IMR-90 (cell line): ENCODE measurements at regions not wholly inside any gene's neighbourhood (a gene's known extent, or its start where the extent isn't known, plus 50 kb on each side); places are given as distances from the start of the nearest gene placed in this dataset.
A peak's percentile ranks its signal among the peaks of the same experiment; 100 is the strongest.

Source experiments
- ATAC-seq: fragments of 200-7000 bp; cut with Tn5 transposase; 2 replicates; pipeline ENCODE4 v1.9.1; 2020; ENCODE audit warnings: low read depth, mild to moderate bottlenecking, moderate library complexity
- BruUV-seq: library from RNA; stranded (reverse); fragments of 400-500 nt; replicated peaks from 2 replicates; lab custom pipeline; 2021; lab: Mats Ljungman, UMichigan
- CTCF ChIA-PET: fragments of 300-600 bp; formaldehyde crosslinking; extraction: SDS; loops from one replicate; lab custom pipeline; 2021; ENCODE audit warnings: antibody characterized with exemption; lab: Yijun Ruan, JAX
- POLR2A ChIA-PET: fragments of 300-600 bp; sonication (Branson Sonifier 250); formaldehyde crosslinking; loops from one replicate; lab custom pipeline; 2022; ENCODE audit warnings: antibody characterized with exemption; ENCODE audit not compliant: unreplicated experiment; lab: Charles Lee
- DNase-seq: peaks from one replicate; pipeline ENCODE4 v3.0.0; 2013
- H2AFZ ChIP-seq: replicated peaks from 2 replicates; pipeline ENCODE3; 2013; ENCODE audit warnings: low read length, mild to moderate bottlenecking; ENCODE audit not compliant: poor library complexity
- H2AK5ac ChIP-seq: 2 replicates; pipeline ENCODE4 v1.6.1; 2013; ENCODE audit warnings: low read depth, low read length, inconsistent platforms
- H2AK9ac ChIP-seq: replicated peaks from 2 replicates; pipeline ENCODE3; 2013; ENCODE audit warnings: mild to moderate bottlenecking, low read depth, low read length, moderate library complexity; ENCODE audit not compliant: poor library complexity
- H2BK120ac ChIP-seq: 2 replicates; pipeline ENCODE4 v1.6.1; 2013; ENCODE audit warnings: low read depth, low read length, inconsistent platforms
- H2BK15ac ChIP-seq: 3 replicates; pipeline ENCODE4 v1.6.1; 2013; ENCODE audit warnings: low read depth, low read length, inconsistent platforms
- H2BK20ac ChIP-seq: 2 replicates; pipeline ENCODE4 v1.6.1; 2013; ENCODE audit warnings: low read depth, mild to moderate bottlenecking, inconsistent platforms, low read length, moderate library complexity
- H2BK5ac ChIP-seq: 2 replicates; pipeline ENCODE4 v1.6.1; 2013; ENCODE audit warnings: mild to moderate bottlenecking, low read depth, low read length, inconsistent platforms; ENCODE audit not compliant: poor library complexity, severe bottlenecking
- H3K14ac ChIP-seq: replicated peaks from 2 replicates; pipeline ENCODE4 v1.6.1; 2013; ENCODE audit warnings: low read depth, low read length, inconsistent platforms
- H3K18ac ChIP-seq: 2 replicates; pipeline ENCODE4 v1.6.1; 2013; ENCODE audit warnings: low read depth, low read length, control low read depth
- H3K23ac ChIP-seq: 2 replicates; pipeline ENCODE4 v1.6.1; 2013; ENCODE audit warnings: low read depth, low read length, inconsistent platforms
- H3K27ac ChIP-seq: 2 replicates; pipeline ENCODE4 v1.5.1; 2013; ENCODE audit warnings: mild to moderate bottlenecking, control low read depth, low read length; ENCODE audit not compliant: insufficient read depth
- H3K27me3 ChIP-seq: 2 replicates; pipeline ENCODE4 v1.6.1; 2013; ENCODE audit warnings: low read length; ENCODE audit not compliant: control insufficient read depth, insufficient read depth
- H3K36me3 ChIP-seq: 2 replicates; pipeline ENCODE4 v1.6.1; 2013; ENCODE audit warnings: low read length, mixed read lengths; ENCODE audit not compliant: control insufficient read depth, insufficient read depth
- H3K4ac ChIP-seq: 2 replicates; pipeline ENCODE4 v1.6.1; 2013; ENCODE audit warnings: low read depth, low read length, inconsistent platforms
- H3K4me1 ChIP-seq: 2 replicates; pipeline ENCODE4 v1.6.1; 2013; ENCODE audit warnings: low read length, mixed read lengths; ENCODE audit not compliant: control insufficient read depth, insufficient read depth
- H3K4me2 ChIP-seq: 2 replicates; pipeline ENCODE4 v1.6.1; 2013; ENCODE audit warnings: low read depth, mild to moderate bottlenecking, control low read depth, low read length, moderate library complexity
- H3K4me3 ChIP-seq: 2 replicates; pipeline ENCODE4 v1.5.1; 2013; ENCODE audit warnings: low read depth, mild to moderate bottlenecking, control low read depth, low read length, moderate library complexity; ENCODE audit not compliant: insufficient read depth
- H3K56ac ChIP-seq: 2 replicates; pipeline ENCODE4 v1.6.1; 2013; ENCODE audit warnings: low read length, inconsistent platforms; ENCODE audit not compliant: insufficient read depth; ENCODE audit errors: extremely low read depth
- H3K79me1 ChIP-seq, 2 experiments: 2 replicates each; pipeline ENCODE4 v1.6.1; 2013; ENCODE audit warnings: low read length in 2 of 2, inconsistent platforms in 1 of 2, low read depth in 1 of 2
- H3K9ac ChIP-seq: 2 replicates; pipeline ENCODE4 v1.6.1; 2013; ENCODE audit warnings: low read depth, low read length, control low read depth
- H3K9me1 ChIP-seq: 2 replicates; pipeline ENCODE4 v1.6.1; 2013; ENCODE audit warnings: low read length, inconsistent platforms; ENCODE audit not compliant: insufficient read depth
- H3K9me3 ChIP-seq: 2 replicates; pipeline ENCODE4 v1.6.1; 2013; ENCODE audit warnings: low read length; ENCODE audit not compliant: control insufficient read depth, insufficient read depth
- H4K20me1 ChIP-seq: 2 replicates; pipeline ENCODE4 v1.6.1; 2013; ENCODE audit warnings: low read length, inconsistent platforms; ENCODE audit not compliant: insufficient read depth
- H4K5ac ChIP-seq: 2 replicates; pipeline ENCODE4 v1.6.1; 2013; ENCODE audit warnings: mild to moderate bottlenecking, low read depth, low read length, control low read depth
- H4K8ac ChIP-seq, 2 experiments: 2 replicates each; pipeline ENCODE4 v1.6.1; 2013; ENCODE audit warnings: low read depth in 2 of 2, low read length in 2 of 2, control low read depth in 1 of 2, inconsistent platforms in 1 of 2
- H4K91ac ChIP-seq: 2 replicates; pipeline ENCODE4 v1.6.1; 2013; ENCODE audit warnings: low read depth, low read length, inconsistent platforms; ENCODE audit not compliant: insufficient read depth
- CEBPB ChIP-seq: IDR thresholded peaks from 2 replicates; pipeline ENCODE4 v1.6.1; 2012; ENCODE audit warnings: low read depth, low read length, improper control_type of control experiment
- RCOR1 ChIP-seq: IDR thresholded peaks from 2 replicates; pipeline ENCODE4 v1.6.1; 2012; ENCODE audit warnings: mild to moderate bottlenecking, low read length, improper control_type of control experiment; ENCODE audit not compliant: insufficient replicate concordance
- WGBS, 2 experiments: methylation state at CpG; one replicate each; pipeline versions ENCODE4 v1.1.5 to v1.1.7; 2013; ENCODE audit warnings: missing lambda C conversion rate in 2 of 2; ENCODE audit not compliant: insufficient read length in 1 of 2; ENCODE audit errors: extremely low coverage in 2 of 2; 5-methylcytosine and 5-hydroxymethylcytosine counted together
- dilution Hi-C: fragments of 300-500 bp; cut with HindIII; formaldehyde crosslinking; loops from one replicate; pipeline ENCODE4 v1.14.3; 2018; ENCODE audit warnings: low sequenced_read_pairs; ENCODE audit not compliant: unreplicated experiment
- in situ Hi-C: fragments of 300-500 bp; cut with MboI; formaldehyde crosslinking; loops from 3 replicates; pipeline ENCODE4 v1.14.3; 2019; ENCODE audit warnings: low sequenced_read_pairs, inconsistent platforms, mixed read lengths
- intact Hi-C: fragments of 100-400 bp; cut with micrococcal nuclease; formaldehyde crosslinking; loops from 2 replicates; pipeline ENCODE4 v1.10.0; 2022

DNA sequence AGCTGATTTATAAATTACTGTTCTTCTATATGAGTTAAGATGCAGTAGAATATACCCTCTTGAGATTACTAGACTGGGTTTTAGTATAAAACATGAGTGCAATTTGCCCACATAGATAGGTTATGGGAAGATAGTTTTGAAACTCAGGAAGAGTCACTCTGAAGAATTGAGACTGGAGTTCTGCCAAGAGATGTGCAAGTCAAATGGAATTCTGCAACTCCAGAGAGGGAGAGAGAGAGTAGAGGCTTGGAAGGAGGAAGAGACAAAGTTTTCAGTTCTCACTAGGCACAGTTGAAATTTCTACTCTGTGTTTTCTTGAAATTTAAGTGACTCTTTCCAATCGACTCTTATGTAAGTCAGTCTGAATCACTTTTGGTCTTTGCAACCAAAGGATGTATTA is 878.8 kb downstream of the TSN start:
- no peak overlapping the region for H3K4me3 ChIP-seq
- H3K23ac ChIP-seq: no peak overlapping the region
- H2BK15ac ChIP-seq: no peak overlapping the region
- H3K14ac ChIP-seq: no peak overlapping the region
- intact Hi-C loops (no loop called here), in situ Hi-C loops (no loop called here), dilution Hi-C loops (no loop called here)
- H3K27me3 ChIP-seq: no peaks in the 10 kb centered on the region
- H3K18ac ChIP-seq: no peak overlapping the region
- H2AFZ ChIP-seq: no peak overlapping the region
- no peak overlapping the region for H2AK9ac ChIP-seq
- H3K4me2 ChIP-seq: no peak overlapping the region
- no peak overlapping the region for H4K8ac ChIP-seq
- ATAC-seq: no peak
- no peak overlapping the region for H4K91ac ChIP-seq
- H2BK5ac ChIP-seq: no peak overlapping the region
- no peak overlapping the region for H3K9ac ChIP-seq
- BruUV-seq: no TSS peak
- no peak overlapping the region for H3K27ac ChIP-seq
- WGBS, 2 experiments: no CpG with 5 or more reads among the region's 1 CpG
- no peak overlapping the region for H3K56ac ChIP-seq
- H3K9me3 ChIP-seq: peaks cover 4% of the 10 kb centered on the region; the same call in 1 of the 2 replicates
- no peaks in the 10 kb centered on the region for H3K4me1 ChIP-seq
- DNase-seq: peak; percentile 58
- no peak overlapping the region for H3K4ac ChIP-seq
- no peak overlapping the region for H2BK20ac ChIP-seq
- no peaks in the 10 kb centered on the region for H4K20me1 ChIP-seq
- ChIA-PET POLR2A (no interaction called here), CTCF (no interaction called here)
- TF ChIP-seq RCOR1: no peak
- TF ChIP-seq CEBPB: no peak
- H3K9me1 ChIP-seq: no peaks in the 10 kb centered on the region
- no peaks in the 10 kb centered on the region for H3K36me3 ChIP-seq
- H2AK5ac ChIP-seq: no peak overlapping the region
- H3K79me1 ChIP-seq: no peaks in the 10 kb centered on the region
- no peak overlapping the region for H2BK120ac ChIP-seq
- no peak overlapping the region for H4K5ac ChIP-seq
